ENCODE measurements at regions not wholly inside any gene's neighbourhood (a gene's known extent, or its start where the extent isn't known, plus 50 kb on each side); places are given as distances from the start of the nearest gene placed in this dataset.

GRCh38 chrX:7270933-7271332, 123.0 kb upstream of the PUDP start:
- Histone ChIP-seq H3K27ac (ENCODE audit: insufficient read depth, low read depth, low read length) (no peak overlapping the region), H3K4me1 (ENCODE audit: control insufficient read depth, extremely low read depth, insufficient read depth, low read length) (no peaks in the 10 kb centered on the region), H2AFZ (ENCODE audit: low read depth, low read length) (no peak overlapping the region), H4K20me1 (replicated peaks; ENCODE audit: control insufficient read depth, extremely low read depth, insufficient read depth, low read length) (no peaks in the 10 kb centered on the region), H3K4me2 (ENCODE audit: insufficient read depth, low read length) (no peak overlapping the region), H3K79me2 (ENCODE audit: control insufficient read depth, insufficient read depth, low read length) (no peaks in the 10 kb centered on the region), H3K9me3 (replicated peaks; ENCODE audit: control insufficient read depth, insufficient read depth, low read length) (no peaks in the 10 kb centered on the region), H3K27me3 (ENCODE audit: control insufficient read depth in 2 of 2, insufficient read depth in 2 of 2, low read length in 2 of 2) (no peaks in the 10 kb centered on the region), H3K36me3 (ENCODE audit: control insufficient read depth in 2 of 2, extremely low read depth in 1 of 2, insufficient read depth in 2 of 2, low read length in 2 of 2) (no peaks in the 10 kb centered on the region), H3K9me1 (replicated peaks; ENCODE audit: control insufficient read depth, extremely low read depth, insufficient read depth, low read length) (no peaks in the 10 kb centered on the region), H3K4me3 (replicated peaks in 1 of 3; ENCODE audit: insufficient read depth in 1 of 3, low read depth in 1 of 3, low read length in 3 of 3) (no peak overlapping the region), H3K9ac (replicated peaks; ENCODE audit: extremely low read depth, insufficient read depth, low read length) (no peak overlapping the region)
- no peak for TF ChIP-seq CTCF (IDR thresholded peaks at IDR 0.05; ENCODE audit: extremely low read depth in 1 of 2, insufficient read depth in 1 of 2, low read depth in 1 of 2, low read length in 2 of 2)
- no peak for TF ChIP-seq POLR2AphosphoS5 (IDR thresholded peaks at IDR 0.05; ENCODE audit: insufficient read depth, low read depth, low read length)
- no peak for TF ChIP-seq MYC (IDR thresholded peaks at IDR 0.05; ENCODE audit: low read depth, low read length)
- no peak for TF ChIP-seq POLR2A (IDR thresholded peaks at IDR 0.05; ENCODE audit: low read depth, low read length)
- TF ChIP-seq EZH2 (IDR thresholded peaks at IDR 0.05; ENCODE audit: borderline replicate concordance, low read depth, low read length, severe bottlenecking): no peak
- no peak for TF ChIP-seq GATA2 (IDR thresholded peaks at IDR 0.05; ENCODE audit: insufficient read depth, insufficient read length, low read depth, low read length)
- TF ChIP-seq JUN (IDR thresholded peaks at IDR 0.05; ENCODE audit: borderline replicate concordance, insufficient read depth, insufficient read length, low read depth): no peak
- TF ChIP-seq, protein P1, sequence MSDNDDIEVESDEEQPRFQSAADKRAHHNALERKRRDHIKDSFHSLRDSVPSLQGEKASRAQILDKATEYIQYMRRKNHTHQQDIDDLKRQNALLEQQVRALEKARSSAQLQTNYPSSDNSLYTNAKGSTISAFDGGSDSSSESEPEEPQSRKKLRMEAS (IDR thresholded peaks at IDR 0.05; ENCODE audit: insufficient read depth, insufficient read length): no peak
- no peak for TF ChIP-seq FOS (IDR thresholded peaks at IDR 0.05; ENCODE audit: borderline replicate concordance, insufficient read depth, low read length)
- DNase-seq (ENCODE audit: low read depth, low spot score) (no peak), FAIRE-seq (no peak)
- BruUV-seq (replicated peaks): no TSS peak
- intact Hi-C loops (cut with micrococcal nuclease): no loop called here
- ChIA-PET POLR2A (no interaction called here), CTCF (no interaction called here)
- dilution Hi-C loops (cut with MboI; ENCODE audit: extremely low pct_ligation_motif_present, low sequenced_read_pairs): no loop called here
